Liver (tissue), 7 donors: ENCODE measurements at regions not wholly inside any gene's neighbourhood (a gene's known extent, or its start where the extent isn't known, plus 50 kb on each side); places are given as distances from the start of the nearest gene placed in this dataset.

Source experiments
- DNase-seq: peaks from one replicate; pipeline ENCODE4 v3.0.0-alpha.2; 2017; ENCODE audit warnings: low spot score
- H3K27ac ChIP-seq, 2 donors: one replicate each; pipeline ENCODE4 v1.7.0; 2013; ENCODE audit warnings: inconsistent platforms in 2 of 2, low read length in 2 of 2, control low read depth in 1 of 2, low read depth in 1 of 2, mild to moderate bottlenecking in 1 of 2
- H3K27me3 ChIP-seq, 4 donors: one replicate each; pipeline versions ENCODE4 v1.6.1 to v1.7.0; 2013; ENCODE audit warnings: low read length in 3 of 4, inconsistent platforms in 1 of 4, mild to moderate bottlenecking in 1 of 4, moderate library complexity in 1 of 4; ENCODE audit not compliant: control insufficient read depth in 4 of 4, insufficient read depth in 4 of 4
- H3K36me3 ChIP-seq, 4 donors: one replicate each; pipeline versions ENCODE4 v1.6.1 to v1.7.0; 2013; ENCODE audit warnings: low read length in 3 of 4, mild to moderate bottlenecking in 3 of 4, low read depth in 1 of 4, moderate library complexity in 1 of 4; ENCODE audit not compliant: control insufficient read depth in 4 of 4, insufficient read depth in 3 of 4
- H3K4me1 ChIP-seq, 4 donors: one replicate each; pipeline versions ENCODE4 v1.6.1 to v1.7.0; 2013; ENCODE audit warnings: low read length in 3 of 4, mild to moderate bottlenecking in 3 of 4, moderate library complexity in 1 of 4; ENCODE audit not compliant: control insufficient read depth in 4 of 4, insufficient read depth in 4 of 4
- H3K4me3 ChIP-seq, 3 donors: one replicate each; pipeline versions ENCODE4 v1.6.1 to v1.7.0; 2013; ENCODE audit warnings: low read length in 3 of 3, control low read depth in 1 of 3, low read depth in 1 of 3, mild to moderate bottlenecking in 1 of 3
- H3K9ac ChIP-seq, 2 donors: one replicate each; pipeline ENCODE4 v1.7.0; 2013; ENCODE audit warnings: low read length in 2 of 2, mild to moderate bottlenecking in 2 of 2, moderate library complexity in 2 of 2, control low read depth in 1 of 2, low read depth in 1 of 2
- H3K9me3 ChIP-seq, 4 donors: one replicate each; pipeline versions ENCODE4 v1.6.1 to v1.7.0; 2013; ENCODE audit warnings: low read length in 3 of 4; ENCODE audit not compliant: control insufficient read depth in 4 of 4
- ATF3 ChIP-seq: IDR thresholded peaks from 2 replicates; pipeline ENCODE4 v1.6.1; 2016; ENCODE audit warnings: antibody characterized with exemption
- EGR1 ChIP-seq, 2 donors: IDR thresholded peaks; 2 replicates each; pipeline ENCODE4 v1.6.1; 2016 to 2018; ENCODE audit warnings: antibody characterized with exemption in 2 of 2, low read depth in 2 of 2
- FOXA1 ChIP-seq: IDR thresholded peaks from 2 replicates; pipeline ENCODE4 v1.6.1; 2016; ENCODE audit warnings: antibody characterized with exemption
- FOXA2 ChIP-seq: IDR thresholded peaks from 2 replicates; pipeline ENCODE4 v1.6.1; 2016; ENCODE audit warnings: antibody characterized with exemption
- GABPA ChIP-seq, 2 donors: IDR thresholded peaks in 1 of 2; conservative IDR thresholded peaks in 1 of 2; 2 replicates each; pipeline ENCODE4 v1.6.1; 2016; ENCODE audit warnings: antibody characterized with exemption in 2 of 2, mild to moderate bottlenecking in 1 of 2, moderate library complexity in 1 of 2
- HNF4A ChIP-seq, 2 donors: conservative IDR thresholded peaks; 2 replicates each; pipeline ENCODE4 v1.6.1; 2016; ENCODE audit warnings: antibody characterized with exemption in 2 of 2, mild to moderate bottlenecking in 2 of 2
- HNF4G ChIP-seq: IDR thresholded peaks from 2 replicates; pipeline ENCODE4 v1.6.1; 2016; ENCODE audit warnings: antibody characterized with exemption
- JUND ChIP-seq, 2 donors: IDR thresholded peaks; 2 replicates each; pipeline ENCODE4 v1.6.1; 2016; ENCODE audit warnings: antibody characterized with exemption in 2 of 2
- NR2F2 ChIP-seq: IDR thresholded peaks from 2 replicates; pipeline ENCODE4 v1.6.1; 2016; ENCODE audit warnings: antibody characterized with exemption
- RAD21 ChIP-seq, 2 donors: IDR thresholded peaks; 2 replicates each; pipeline ENCODE4 v1.6.1; 2016; ENCODE audit warnings: antibody characterized with exemption in 2 of 2, mild to moderate bottlenecking in 2 of 2
- RXRA ChIP-seq, 2 donors: IDR thresholded peaks; 2 replicates each; pipeline ENCODE4 v1.6.1; 2017 to 2018; ENCODE audit warnings: antibody characterized with exemption in 2 of 2, mild to moderate bottlenecking in 1 of 2
- SP1 ChIP-seq: IDR thresholded peaks from 2 replicates; pipeline ENCODE4 v1.6.1; 2018; ENCODE audit warnings: antibody characterized with exemption, mild to moderate bottlenecking
- YY1 ChIP-seq: IDR thresholded peaks from 2 replicates; pipeline ENCODE4 v1.6.1; 2016; ENCODE audit warnings: antibody characterized with exemption, mild to moderate bottlenecking
- ZBTB33 ChIP-seq: IDR thresholded peaks from 2 replicates; pipeline ENCODE4 v1.6.1; 2016; ENCODE audit warnings: antibody characterized with exemption
- WGBS: extraction: QIAGEN DNeasy Blood & Tissue Kit; methylation state at CpG from one replicate; pipeline ENCODE4 v1.1.7; 2013; 5-methylcytosine and 5-hydroxymethylcytosine counted together
- donor health status: healthy.
- donor health status: healthy.
- donor health status: healthy.
- donor health status: healthy.

- H3K9ac ChIP-seq, result no peak overlapping the region
- 81% methylated on average over 2 of the region's 2 CpGs for WGBS
- DNase-seq, result no peak
- no peaks in the 10 kb centered on the region for H3K27me3 ChIP-seq
- no peak for TF ChIP-seq HNF4A (conservative IDR thresholded peaks at IDR 0.05)
- TF ChIP-seq JUND (IDR thresholded peaks at IDR 0.05), result no peak
- TF ChIP-seq ATF3, result no peak
- TF ChIP-seq RXRA (IDR thresholded peaks at IDR 0.05), result no peak
- TF ChIP-seq NR2F2, result no peak
- peaks cover 0 to 6% (median 0%) of the 10 kb centered on the region in 4 donors for H3K9me3 ChIP-seq
- no peak overlapping the region for H3K27ac ChIP-seq
- no peak overlapping the region for H3K4me3 ChIP-seq
- no peaks in the 10 kb centered on the region for H3K4me1 ChIP-seq
- H3K36me3 ChIP-seq, result no peaks in the 10 kb centered on the region
These were observed 578.0 kb downstream of the SPRY1 start for GRCh38 chr4:123974386-123975149.

DNA sequence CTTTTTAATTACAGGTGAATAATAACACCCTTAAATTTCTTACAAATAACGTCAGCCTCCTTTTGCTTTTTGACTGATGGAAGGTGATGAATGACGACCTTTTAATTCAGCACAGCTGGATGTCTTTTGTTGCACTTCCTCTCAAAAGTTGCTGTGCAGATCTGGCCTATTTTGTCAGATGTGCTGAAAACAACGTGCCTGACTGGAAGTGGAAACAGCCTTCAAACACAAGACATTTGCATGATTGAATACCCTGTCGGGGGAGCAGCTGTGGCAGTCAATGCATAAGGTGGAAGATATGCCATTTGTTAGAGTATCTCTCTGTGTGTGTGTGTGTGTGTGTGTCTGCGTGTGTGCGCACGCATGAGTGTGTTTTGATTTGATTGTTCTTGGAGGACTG, 579.7 kb downstream of the SPRY1 start:
- no peaks in the 10 kb centered on the region for H3K27me3 ChIP-seq
- no peak overlapping the region for H3K27ac ChIP-seq
- no peak overlapping the region for H3K9ac ChIP-seq
- H3K36me3 ChIP-seq, result no peaks in the 10 kb centered on the region
- DNase-seq, result no peak
- H3K4me1 ChIP-seq, result no peaks in the 10 kb centered on the region
- no peak overlapping the region for H3K4me3 ChIP-seq
- H3K9me3 ChIP-seq, result peaks cover 0 to 6% (median 0%) of the 10 kb centered on the region in 4 donors
- TF ChIP-seq HNF4G (no peak), RAD21 (IDR thresholded peaks at IDR 0.05) (no peak), SP1 (no peak), ATF3 (no peak), ZBTB33 (no peak), RXRA (IDR thresholded peaks at IDR 0.05) (no peak), GABPA (IDR thresholded peaks at IDR 0.05 in 1 of 2, conservative IDR thresholded peaks at IDR 0.05 in 1 of 2) (no peak), NR2F2 (no peak), YY1 (no peak), EGR1 (IDR thresholded peaks at IDR 0.05; ENCODE audit: low read depth in 2 of 2) (no peak)
- 59% methylated on average over 7 of the region's 7 CpGs for WGBS

- no peak overlapping the region for H3K4me3 ChIP-seq
- 57% methylated on average over 2 of the region's 2 CpGs for WGBS
- TF ChIP-seq RAD21 (IDR thresholded peaks at IDR 0.05) (no peak), FOXA1 (no peak), GABPA (IDR thresholded peaks at IDR 0.05 in 1 of 2, conservative IDR thresholded peaks at IDR 0.05 in 1 of 2) (no peak), FOXA2 (no peak)
- peaks cover 0 to 6% (median 0%) of the 10 kb centered on the region in 4 donors for H3K9me3 ChIP-seq
- no peak overlapping the region for H3K27ac ChIP-seq
- no peaks in the 10 kb centered on the region for H3K36me3 ChIP-seq
- DNase-seq, result no peak
- no peaks in the 10 kb centered on the region for H3K4me1 ChIP-seq
- H3K9ac ChIP-seq, result no peak overlapping the region
- no peaks in the 10 kb centered on the region for H3K27me3 ChIP-seq
These were observed 580.2 kb downstream of the SPRY1 start for GRCh38 chr4:123976819-123977218.
